Activated CD4-positive, alpha-beta T cell treated with anti-CD3 and anti-CD28 coated beads, Interleukin-2, amount 10 ng/mL, durations not matched to agents 24 days and 14 days (primary cell): ENCODE measurements at regions not wholly inside any gene's neighbourhood (a gene's known extent, or its start where the extent isn't known, plus 50 kb on each side); places are given as distances from the start of the nearest gene placed in this dataset.

Experiments used
- DNase-seq: peaks from one replicate; pipeline ENCODE4 v3.0.0; 2022
- H3K27ac Mint-ChIP-seq: one replicate; pipeline ENCODE4 v1.8.0; 2022; ENCODE audit warnings: mild to moderate bottlenecking, mixed read lengths
- H3K27me3 Mint-ChIP-seq: one replicate; pipeline ENCODE4 v1.8.0; 2022; ENCODE audit warnings: mixed read lengths
- H3K36me3 Mint-ChIP-seq: one replicate; pipeline ENCODE4 v1.8.0; 2022; ENCODE audit warnings: low read depth, mild to moderate bottlenecking, mixed read lengths
- H3K4me1 Mint-ChIP-seq: one replicate; pipeline ENCODE4 v1.8.0; 2021; ENCODE audit warnings: mixed read lengths
- H3K4me3 Mint-ChIP-seq: one replicate; pipeline ENCODE4 v1.8.0; 2022; ENCODE audit warnings: mild to moderate bottlenecking, moderate library complexity, mixed read lengths
- H3K9me3 Mint-ChIP-seq: one replicate; pipeline ENCODE4 v1.8.0; 2021; ENCODE audit warnings: mixed read lengths
- intact Hi-C: fragments of 100-400 bp; cut with micrococcal nuclease; formaldehyde crosslinking; loops from one replicate; pipeline ENCODE4 v1.15.1; 2023

- peaks cover 6% of the 10 kb centered on the region for H3K27me3 Mint-ChIP-seq
- intact Hi-C loops, result no loop called here
- no peak overlapping the region for H3K27ac Mint-ChIP-seq
- H3K36me3 Mint-ChIP-seq, result no peaks in the 10 kb centered on the region
- H3K9me3 Mint-ChIP-seq, result no peaks in the 10 kb centered on the region
- no peak overlapping the region for H3K4me3 Mint-ChIP-seq
- no peak for DNase-seq
- H3K4me1 Mint-ChIP-seq, result no peaks in the 10 kb centered on the region
Measured at GRCh38 chr11:130773244-130773820, 142.9 kb downstream of the SNX19 start.

GRCh38 chr11:130774703-130775102 lies 141.6 kb downstream of the SNX19 start:
- H3K36me3 Mint-ChIP-seq, result no peaks in the 10 kb centered on the region
- H3K27ac Mint-ChIP-seq, result no peak overlapping the region
- peaks cover 6% of the 10 kb centered on the region for H3K27me3 Mint-ChIP-seq
- H3K4me3 Mint-ChIP-seq, result no peak overlapping the region
- H3K4me1 Mint-ChIP-seq, result no peaks in the 10 kb centered on the region
- H3K9me3 Mint-ChIP-seq, result no peaks in the 10 kb centered on the region
- intact Hi-C loops, result no loop called here
- DNase-seq, result no peak

GRCh38 chr11:130775306-130776060 lies 140.8 kb downstream of the SNX19 start:
- Mint-ChIP-seq H3K4me3 (no peak overlapping the region), H3K27me3 (peaks cover 6% of the 10 kb centered on the region), H3K9me3 (no peaks in the 10 kb centered on the region), H3K36me3 (no peaks in the 10 kb centered on the region), H3K27ac (no peak overlapping the region), H3K4me1 (no peaks in the 10 kb centered on the region)
- intact Hi-C loops, result no loop called here
- DNase-seq, result no peak

- H3K36me3 Mint-ChIP-seq, result no peaks in the 10 kb centered on the region
- H3K4me3 Mint-ChIP-seq, result no peak overlapping the region
- DNase-seq, result no peak
- peaks cover 6% of the 10 kb centered on the region for H3K27me3 Mint-ChIP-seq
- H3K4me1 Mint-ChIP-seq, result no peaks in the 10 kb centered on the region
- intact Hi-C loops, result no loop called here
- H3K9me3 Mint-ChIP-seq, result no peaks in the 10 kb centered on the region
- no peak overlapping the region for H3K27ac Mint-ChIP-seq
Measured at GRCh38 chr11:130776061-130776419, 140.2 kb downstream of the SNX19 start.

DNA sequence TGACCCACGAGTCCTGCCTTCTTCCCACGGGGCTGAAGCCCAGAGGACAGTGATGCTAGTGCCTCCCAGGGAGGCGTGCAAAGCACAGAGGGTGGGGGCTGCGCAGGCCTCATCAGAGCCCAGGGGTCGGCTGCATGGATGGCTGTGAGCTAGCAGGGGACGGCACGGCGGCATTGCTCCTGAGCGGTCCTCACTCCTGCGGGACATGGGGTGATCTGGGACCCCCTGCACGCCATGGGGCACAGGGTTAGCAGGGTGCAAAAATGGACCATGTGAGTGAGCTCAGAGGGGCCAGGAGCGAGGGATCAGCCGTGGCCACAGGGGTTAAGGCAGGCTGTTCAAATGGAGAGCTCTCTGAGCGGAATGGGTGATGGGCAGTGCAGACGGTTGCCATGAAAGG lies 138.3 kb downstream of the SNX19 start:
- intact Hi-C loops, result no loop called here
- no peaks in the 10 kb centered on the region for H3K36me3 Mint-ChIP-seq
- no peak overlapping the region for H3K27ac Mint-ChIP-seq
- H3K4me1 Mint-ChIP-seq, result no peaks in the 10 kb centered on the region
- no peaks in the 10 kb centered on the region for H3K9me3 Mint-ChIP-seq
- H3K27me3 Mint-ChIP-seq, result peaks cover 6% of the 10 kb centered on the region
- no peak for DNase-seq
- H3K4me3 Mint-ChIP-seq, result no peak overlapping the region

DNA sequence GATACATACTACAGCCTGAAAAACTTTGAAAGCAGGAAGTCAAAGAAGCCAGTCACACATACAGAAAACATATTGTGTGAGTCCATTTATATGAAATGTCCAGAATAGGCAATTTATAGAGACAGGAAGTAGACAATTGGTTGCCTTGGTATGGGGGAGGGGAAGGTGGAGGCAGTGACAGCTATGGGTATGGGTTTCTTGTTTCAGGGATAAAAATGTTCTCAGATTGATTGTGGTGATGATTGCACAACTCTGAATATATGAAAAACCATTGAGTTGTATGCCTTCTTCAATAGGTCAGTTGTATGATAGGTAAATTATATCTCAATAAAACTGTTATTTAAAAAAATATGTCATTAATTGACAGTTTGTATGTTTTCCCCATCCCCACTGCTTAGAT lies 137.6 kb downstream of the SNX19 start:
- no peaks in the 10 kb centered on the region for H3K4me1 Mint-ChIP-seq
- H3K27ac Mint-ChIP-seq, result no peak overlapping the region
- H3K36me3 Mint-ChIP-seq, result no peaks in the 10 kb centered on the region
- peaks cover 6% of the 10 kb centered on the region for H3K27me3 Mint-ChIP-seq
- intact Hi-C loops, result no loop called here
- no peaks in the 10 kb centered on the region for H3K9me3 Mint-ChIP-seq
- no peak for DNase-seq
- no peak overlapping the region for H3K4me3 Mint-ChIP-seq

GRCh38 chr11:130779267-130779666 lies 137.0 kb downstream of the SNX19 start:
- Mint-ChIP-seq H3K36me3 (no peaks in the 10 kb centered on the region), H3K27ac (no peak overlapping the region), H3K4me1 (no peaks in the 10 kb centered on the region), H3K4me3 (no peak overlapping the region), H3K9me3 (no peaks in the 10 kb centered on the region), H3K27me3 (peaks cover 6% of the 10 kb centered on the region)
- no peak for DNase-seq
- intact Hi-C loops, result no loop called here

- H3K36me3 Mint-ChIP-seq, result no peaks in the 10 kb centered on the region
- H3K4me3 Mint-ChIP-seq, result no peak overlapping the region
- peaks cover 6% of the 10 kb centered on the region for H3K27me3 Mint-ChIP-seq
- H3K4me1 Mint-ChIP-seq, result no peaks in the 10 kb centered on the region
- intact Hi-C loops, result no loop called here
- DNase-seq, result no peak
- no peak overlapping the region for H3K27ac Mint-ChIP-seq
- H3K9me3 Mint-ChIP-seq, result no peaks in the 10 kb centered on the region
Measured at GRCh38 chr11:130779943-130780342, 136.3 kb downstream of the SNX19 start.

DNA sequence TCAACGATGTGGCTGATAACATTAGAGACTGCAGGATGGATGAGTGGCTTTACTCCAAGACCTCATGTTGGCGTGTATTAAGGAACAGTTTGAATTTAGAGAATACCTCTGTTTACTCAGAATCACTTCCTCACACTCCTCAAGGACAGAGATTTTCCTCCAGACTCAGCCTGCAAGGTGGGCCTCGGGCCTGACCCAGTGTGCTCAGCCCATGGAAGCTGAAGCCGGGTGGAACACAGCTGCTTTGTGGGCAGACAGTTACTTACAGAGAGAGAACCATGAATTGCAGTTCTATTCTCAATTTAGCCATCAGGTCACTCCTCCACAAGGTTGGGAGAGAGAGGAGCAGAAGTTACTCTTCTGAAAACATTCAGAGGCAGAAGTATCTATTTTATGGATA lies 135.8 kb downstream of the SNX19 start:
- Mint-ChIP-seq H3K27me3 (peaks cover 6% of the 10 kb centered on the region), H3K36me3 (no peaks in the 10 kb centered on the region), H3K4me3 (no peak overlapping the region), H3K27ac (no peak overlapping the region), H3K4me1 (no peaks in the 10 kb centered on the region), H3K9me3 (no peaks in the 10 kb centered on the region)
- DNase-seq, result no peak
- intact Hi-C loops, result no loop called here

GRCh38 chr11:130781931-130782330 lies 134.3 kb downstream of the SNX19 start:
- Mint-ChIP-seq H3K4me3 (no peak overlapping the region), H3K4me1 (no peaks in the 10 kb centered on the region), H3K9me3 (no peaks in the 10 kb centered on the region), H3K27ac (no peak overlapping the region), H3K27me3 (peaks cover 4% of the 10 kb centered on the region), H3K36me3 (no peaks in the 10 kb centered on the region)
- DNase-seq, result no peak
- intact Hi-C loops, result no loop called here

- H3K27me3 Mint-ChIP-seq, result no peaks in the 10 kb centered on the region
- no peak for DNase-seq
- H3K36me3 Mint-ChIP-seq, result no peaks in the 10 kb centered on the region
- H3K4me1 Mint-ChIP-seq, result no peaks in the 10 kb centered on the region
- H3K27ac Mint-ChIP-seq, result no peak overlapping the region
- H3K4me3 Mint-ChIP-seq, result no peak overlapping the region
- intact Hi-C loops, result no loop called here
- H3K9me3 Mint-ChIP-seq, result no peaks in the 10 kb centered on the region
Measured at GRCh38 chr11:130782361-130783222, 133.7 kb downstream of the SNX19 start.

- Mint-ChIP-seq H3K27me3 (peaks cover 1% of the 10 kb centered on the region), H3K9me3 (no peaks in the 10 kb centered on the region), H3K36me3 (no peaks in the 10 kb centered on the region), H3K27ac (no peak overlapping the region), H3K4me1 (no peaks in the 10 kb centered on the region), H3K4me3 (no peak overlapping the region)
- no peak for DNase-seq
- intact Hi-C loops, result no loop called here
Measured at GRCh38 chr11:130783323-130783722, 133.0 kb downstream of the SNX19 start.

DNA sequence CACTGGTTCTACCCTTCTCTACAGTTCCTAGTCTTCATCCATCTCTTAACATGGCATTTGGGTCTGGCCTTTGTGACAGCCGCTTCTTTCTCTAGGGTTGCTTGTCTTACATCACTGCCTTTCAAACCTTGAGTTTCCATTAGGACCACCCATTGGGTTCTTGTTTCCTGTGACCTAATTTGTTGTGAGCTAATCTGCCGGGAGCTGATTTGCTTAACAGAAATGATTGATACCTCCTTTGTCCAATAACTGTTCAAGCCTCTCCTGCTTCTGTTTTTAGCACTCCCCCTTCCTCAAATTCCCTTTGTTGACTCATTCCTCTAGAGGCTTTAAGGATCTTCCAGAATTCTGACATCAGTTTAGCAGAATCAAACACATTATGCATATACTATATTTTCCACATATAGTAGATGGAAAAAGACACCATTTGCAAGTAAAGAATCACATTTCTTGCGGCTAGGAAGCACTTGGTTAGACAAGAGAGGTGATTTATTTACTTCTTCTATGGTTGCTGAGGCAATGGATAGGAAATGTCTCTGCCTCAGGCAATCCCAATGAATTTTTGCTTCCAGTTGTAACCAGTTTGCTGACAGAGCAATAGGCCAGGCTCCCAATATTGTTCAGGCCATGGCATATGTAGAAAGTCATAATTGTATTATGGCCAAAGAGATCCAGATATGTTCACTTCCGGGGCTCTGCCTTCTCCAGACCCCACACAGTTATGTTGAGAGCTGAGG lies 130.7 kb downstream of the SNX19 start:
- Mint-ChIP-seq H3K27me3 (peaks cover 1% of the 10 kb centered on the region), H3K9me3 (no peaks in the 10 kb centered on the region)

GRCh38 chr11:130786586-130786985 lies 129.7 kb downstream of the SNX19 start:
- Mint-ChIP-seq H3K36me3 (no peaks in the 10 kb centered on the region), H3K4me3 (no peak overlapping the region), H3K27ac (peak overlapping the region; percentile 36)

More for the DNA sequence above, 130.7 kb downstream of the SNX19 start:
- no peak overlapping the region for H3K4me3 Mint-ChIP-seq
- no peak overlapping the region for H3K27ac Mint-ChIP-seq
- no peaks in the 10 kb centered on the region for H3K36me3 Mint-ChIP-seq
- DNase-seq, result no peak
- intact Hi-C loops, result no loop called here
- no peaks in the 10 kb centered on the region for H3K4me1 Mint-ChIP-seq

More at GRCh38 chr11:130786586-130786985, 129.7 kb downstream of the SNX19 start:
- DNase-seq, result no peak
- Mint-ChIP-seq H3K9me3 (peaks cover 6% of the 10 kb centered on the region), H3K27me3 (peaks cover 5% of the 10 kb centered on the region), H3K4me1 (no peaks in the 10 kb centered on the region)
- intact Hi-C loops, result no loop called here
